Thyroid gland (tissue), 4 donors: ENCODE measurements at regions not wholly inside any gene's neighbourhood (a gene's known extent, or its start where the extent isn't known, plus 50 kb on each side); places are given as distances from the start of the nearest gene placed in this dataset.

Experiments used
- DNase-seq, 2 donors: peaks; one replicate each; pipeline ENCODE4 v3.0.0-alpha.2; 2019
- H3K27ac ChIP-seq, 3 donors: fragments of 200-600 bp; sonication (generic); 1 replicate in 2 of 3; 2 replicates in 1 of 3; pipeline ENCODE4 v1.5.1; 2016 to 2019; ENCODE audit warnings: mild to moderate bottlenecking in 1 of 3, moderate library complexity in 1 of 3
- H3K27me3 ChIP-seq: fragments of 200-600 bp; sonication (generic); one replicate; pipeline ENCODE4 v1.5.1; 2019
- H3K36me3 ChIP-seq, 2 donors: fragments of 200-600 bp; sonication (generic); one replicate each; pipeline ENCODE4 v1.5.1; 2016 to 2019
- H3K4me1 ChIP-seq, 2 donors: fragments of 200-600 bp; sonication (generic); one replicate each; pipeline ENCODE4 v1.5.1; 2017 to 2019
- H3K4me3 ChIP-seq, 3 donors: fragments of 200-600 bp; sonication (generic); replicated peaks in 1 of 3; 1 replicate in 2 of 3; 2 replicates in 1 of 3; pipeline ENCODE4 v1.5.1; 2016; ENCODE audit warnings: mild to moderate bottlenecking in 1 of 3
- H3K9me3 ChIP-seq: fragments of 200-600 bp; sonication (generic); one replicate; pipeline ENCODE4 v1.5.1; 2017
- CTCF ChIP-seq, 6 experiments: fragments of 200-600 bp in 3 of 6; fragments of 450-650 bp in 3 of 6; sonication (generic) in 3 of 6; IDR thresholded peaks; one replicate each; pipeline ENCODE4 v1.5.1; 2016 to 2019; ENCODE audit warnings: antibody characterized with exemption in 6 of 6, mild to moderate bottlenecking in 2 of 6, inconsistent platforms in 1 of 6, moderate library complexity in 1 of 6
- POLR2A ChIP-seq, 2 donors: fragments of 450-650 bp; IDR thresholded peaks; one replicate each; pipeline ENCODE4 v1.6.1; 2017; ENCODE audit warnings: antibody characterized with exemption in 2 of 2, mild to moderate bottlenecking in 2 of 2, moderate library complexity in 1 of 2
- WGBS, 2 donors: methylation state at CpG; one replicate each; pipeline ENCODE4 v1.1.5; 2017; 5-methylcytosine and 5-hydroxymethylcytosine counted together
- intact Hi-C: fragments of 100-400 bp; cut with DNase I; formaldehyde crosslinking; loops from one replicate; pipeline ENCODE4 v1.15.1; 2023

- TF ChIP-seq CTCF (IDR thresholded peaks at IDR 0.05) (no peak), POLR2A (IDR thresholded peaks at IDR 0.05) (no peak)
- intact Hi-C loops = no loop called here
- WGBS, 2 donors = 65 to 66% methylated on average over 3 of the region's 3 CpGs
- H3K27ac ChIP-seq = no peak overlapping the region
- no peaks in the 10 kb centered on the region for H3K27me3 ChIP-seq
- no peak for DNase-seq
- no peaks in the 10 kb centered on the region for H3K36me3 ChIP-seq
- no peaks in the 10 kb centered on the region for H3K9me3 ChIP-seq
- H3K4me3 ChIP-seq = no peak overlapping the region
- H3K4me1 ChIP-seq = no peaks in the 10 kb centered on the region
Measured at GRCh38 chr1:239677362-239677761, 291.0 kb downstream of the CHRM3 start.

- TF ChIP-seq CTCF (IDR thresholded peaks at IDR 0.05) = no peak
- TF ChIP-seq POLR2A (IDR thresholded peaks at IDR 0.05) = no peak
- no peak overlapping the region for H3K4me3 ChIP-seq
- WGBS, 2 donors = 97 to 99% methylated on average over 2 of the region's 2 CpGs
- H3K4me1 ChIP-seq = no peaks in the 10 kb centered on the region
- no peaks in the 10 kb centered on the region for H3K27me3 ChIP-seq
- H3K9me3 ChIP-seq = no peaks in the 10 kb centered on the region
- DNase-seq = no peak
- H3K27ac ChIP-seq = no peak overlapping the region
- intact Hi-C loops = no loop called here
- no peaks in the 10 kb centered on the region for H3K36me3 ChIP-seq
Measured at GRCh38 chr1:239678181-239678580, 291.8 kb downstream of the CHRM3 start.

- Histone ChIP-seq H3K9me3 (no peaks in the 10 kb centered on the region), H3K27me3 (no peaks in the 10 kb centered on the region), H3K4me1 (no peaks in the 10 kb centered on the region), H3K36me3 (no peaks in the 10 kb centered on the region), H3K27ac (no peak overlapping the region), H3K4me3 (no peak overlapping the region)
- DNase-seq = no peak
- WGBS, 2 donors = 62 to 65% methylated on average over 3 of the region's 3 CpGs
- TF ChIP-seq CTCF (IDR thresholded peaks at IDR 0.05) (no peak), POLR2A (IDR thresholded peaks at IDR 0.05) (no peak)
- intact Hi-C loops = no loop called here
Measured at GRCh38 chr1:239682046-239682445, 295.7 kb downstream of the CHRM3 start.

- no peaks in the 10 kb centered on the region for H3K36me3 ChIP-seq
- no peak for DNase-seq
- H3K4me1 ChIP-seq = no peaks in the 10 kb centered on the region
- no peak overlapping the region for H3K4me3 ChIP-seq
- H3K27ac ChIP-seq = no peak overlapping the region
- WGBS, 2 donors = 81 to 86% methylated on average over 2 of the region's 2 CpGs
- no peaks in the 10 kb centered on the region for H3K27me3 ChIP-seq
- H3K9me3 ChIP-seq = no peaks in the 10 kb centered on the region
- intact Hi-C loops = no loop called here
- TF ChIP-seq CTCF (IDR thresholded peaks at IDR 0.05) = no peak
- TF ChIP-seq POLR2A (IDR thresholded peaks at IDR 0.05) = no peak
Measured at GRCh38 chr1:239682960-239683359, 296.6 kb downstream of the CHRM3 start.

GRCh38 chr1:239686386-239686785 lies 300.0 kb downstream of the CHRM3 start:
- Histone ChIP-seq H3K4me1 (no peaks in the 10 kb centered on the region), H3K27ac (no peak overlapping the region), H3K27me3 (no peaks in the 10 kb centered on the region), H3K9me3 (no peaks in the 10 kb centered on the region), H3K36me3 (no peaks in the 10 kb centered on the region), H3K4me3 (no peak overlapping the region)
- intact Hi-C loops = no loop called here
- DNase-seq = no peak
- TF ChIP-seq CTCF (IDR thresholded peaks at IDR 0.05) = no peak
- TF ChIP-seq POLR2A (IDR thresholded peaks at IDR 0.05) = no peak
- WGBS, 2 donors = 90 to 94% methylated on average over 2 of the region's 2 CpGs
